ENCODE measurements at regions not wholly inside any gene's neighbourhood (a gene's known extent, or its start where the extent isn't known, plus 50 kb on each side); places are given as distances from the start of the nearest gene placed in this dataset.

GRCh38 chr4:123317211-123317610 is 79.4 kb upstream of the SPRY1 start:
- Histone ChIP-seq H3K27ac (ENCODE audit: low read depth in 2 of 2, low read length in 1 of 2) (no peak overlapping the region), H3K4me3 (ENCODE audit: low read depth in 1 of 2, low read length in 2 of 2) (no peak overlapping the region), H3K27me3 (ENCODE audit: control insufficient read depth in 1 of 2, insufficient read depth in 2 of 2, low read length in 2 of 2) (no peaks in the 10 kb centered on the region), H3K4me1 (ENCODE audit: control insufficient read depth in 2 of 2, insufficient read depth in 2 of 2, low read length in 1 of 2) (no peaks in the 10 kb centered on the region), H3K36me3 (ENCODE audit: control insufficient read depth in 2 of 2, insufficient read depth in 2 of 2, low read length in 1 of 2) (no peaks in the 10 kb centered on the region), H3K9me3 (ENCODE audit: control insufficient read depth in 2 of 2, insufficient read depth in 1 of 2, low read depth in 1 of 2, low read length in 1 of 2) (no peaks in the 10 kb centered on the region)
- WGBS, 2 donors = 76 to 84% methylated on average over 2 of the region's 2 CpGs

GRCh38 chr4:123319639-123320038 is 77.0 kb upstream of the SPRY1 start:
- no peaks in the 10 kb centered on the region for H3K9me3 ChIP-seq (ENCODE audit: control insufficient read depth in 2 of 2, insufficient read depth in 1 of 2, low read depth in 1 of 2, low read length in 1 of 2)
- no peak overlapping the region for H3K4me3 ChIP-seq (ENCODE audit: low read depth in 1 of 2, low read length in 2 of 2)
- no peaks in the 10 kb centered on the region for H3K36me3 ChIP-seq (ENCODE audit: control insufficient read depth in 2 of 2, insufficient read depth in 2 of 2, low read length in 1 of 2)
- no peak overlapping the region for H3K27ac ChIP-seq (ENCODE audit: low read depth in 2 of 2, low read length in 1 of 2)
- no peaks in the 10 kb centered on the region for H3K27me3 ChIP-seq (ENCODE audit: control insufficient read depth in 1 of 2, insufficient read depth in 2 of 2, low read length in 2 of 2)
- WGBS, 2 donors = 83 to 88% methylated on average over 2 of the region's 2 CpGs
- no peaks in the 10 kb centered on the region for H3K4me1 ChIP-seq (ENCODE audit: control insufficient read depth in 2 of 2, insufficient read depth in 2 of 2, low read length in 1 of 2)

- Histone ChIP-seq H3K27ac (ENCODE audit: low read depth in 2 of 2, low read length in 1 of 2) (no peak overlapping the region), H3K4me1 (ENCODE audit: control insufficient read depth in 2 of 2, insufficient read depth in 2 of 2, low read length in 1 of 2) (no peaks in the 10 kb centered on the region), H3K4me3 (ENCODE audit: low read depth in 1 of 2, low read length in 2 of 2) (no peak overlapping the region), H3K27me3 (ENCODE audit: control insufficient read depth in 1 of 2, insufficient read depth in 2 of 2, low read length in 2 of 2) (no peaks in the 10 kb centered on the region), H3K9me3 (ENCODE audit: control insufficient read depth in 2 of 2, insufficient read depth in 1 of 2, low read depth in 1 of 2, low read length in 1 of 2) (no peaks in the 10 kb centered on the region), H3K36me3 (ENCODE audit: control insufficient read depth in 2 of 2, insufficient read depth in 2 of 2, low read length in 1 of 2) (no peaks in the 10 kb centered on the region)
- 95 to 98% methylated on average over 2 of the region's 2 CpGs for WGBS, 2 donors
Measured at GRCh38 chr4:123323998-123324397, 72.6 kb upstream of the SPRY1 start.

GRCh38 chr4:123325241-123325681 is 71.3 kb upstream of the SPRY1 start:
- WGBS, 2 donors = 76 to 78% methylated on average over 3 of the region's 3 CpGs
- H3K4me1 ChIP-seq (ENCODE audit: control insufficient read depth in 2 of 2, insufficient read depth in 2 of 2, low read length in 1 of 2) = no peaks in the 10 kb centered on the region
- H3K27ac ChIP-seq (ENCODE audit: low read depth in 2 of 2, low read length in 1 of 2) = no peak overlapping the region
- no peaks in the 10 kb centered on the region for H3K9me3 ChIP-seq (ENCODE audit: control insufficient read depth in 2 of 2, insufficient read depth in 1 of 2, low read depth in 1 of 2, low read length in 1 of 2)
- no peak overlapping the region for H3K4me3 ChIP-seq (ENCODE audit: low read depth in 1 of 2, low read length in 2 of 2)
- no peaks in the 10 kb centered on the region for H3K36me3 ChIP-seq (ENCODE audit: control insufficient read depth in 2 of 2, insufficient read depth in 2 of 2, low read length in 1 of 2)
- H3K27me3 ChIP-seq (ENCODE audit: control insufficient read depth in 1 of 2, insufficient read depth in 2 of 2, low read length in 2 of 2) = no peaks in the 10 kb centered on the region

- no peak overlapping the region for H3K27ac ChIP-seq (ENCODE audit: low read depth in 2 of 2, low read length in 1 of 2)
- H3K4me3 ChIP-seq (ENCODE audit: low read depth in 1 of 2, low read length in 2 of 2) = no peak overlapping the region
- WGBS, 2 donors = 77 to 86% methylated on average over 4 of the region's 4 CpGs
- no peaks in the 10 kb centered on the region for H3K27me3 ChIP-seq (ENCODE audit: control insufficient read depth in 1 of 2, insufficient read depth in 2 of 2, low read length in 2 of 2)
- H3K36me3 ChIP-seq (ENCODE audit: control insufficient read depth in 2 of 2, insufficient read depth in 2 of 2, low read length in 1 of 2) = no peaks in the 10 kb centered on the region
- H3K9me3 ChIP-seq (ENCODE audit: control insufficient read depth in 2 of 2, insufficient read depth in 1 of 2, low read depth in 1 of 2, low read length in 1 of 2) = no peaks in the 10 kb centered on the region
- no peaks in the 10 kb centered on the region for H3K4me1 ChIP-seq (ENCODE audit: control insufficient read depth in 2 of 2, insufficient read depth in 2 of 2, low read length in 1 of 2)
Measured at GRCh38 chr4:123327346-123327745, 69.2 kb upstream of the SPRY1 start.

GRCh38 chr4:123327846-123328429 is 68.7 kb upstream of the SPRY1 start:
- Histone ChIP-seq H3K4me3 (ENCODE audit: low read depth in 1 of 2, low read length in 2 of 2) (no peak overlapping the region), H3K9me3 (ENCODE audit: control insufficient read depth in 2 of 2, insufficient read depth in 1 of 2, low read depth in 1 of 2, low read length in 1 of 2) (no peaks in the 10 kb centered on the region), H3K27me3 (ENCODE audit: control insufficient read depth in 1 of 2, insufficient read depth in 2 of 2, low read length in 2 of 2) (no peaks in the 10 kb centered on the region), H3K36me3 (ENCODE audit: control insufficient read depth in 2 of 2, insufficient read depth in 2 of 2, low read length in 1 of 2) (no peaks in the 10 kb centered on the region), H3K27ac (ENCODE audit: low read depth in 2 of 2, low read length in 1 of 2) (no peak overlapping the region), H3K4me1 (ENCODE audit: control insufficient read depth in 2 of 2, insufficient read depth in 2 of 2, low read length in 1 of 2) (no peaks in the 10 kb centered on the region)
- 53 to 80% methylated on average over 3 of the region's 3 CpGs for WGBS, 2 donors

GRCh38 chr4:123338715-123339114 is 57.9 kb upstream of the SPRY1 start:
- H3K4me3 ChIP-seq (ENCODE audit: low read depth in 1 of 2, low read length in 2 of 2) = no peak overlapping the region
- H3K27ac ChIP-seq (ENCODE audit: low read depth in 2 of 2, low read length in 1 of 2) = peak overlapping the region in 1 of 2 donors; percentile 22
- H3K36me3 ChIP-seq (ENCODE audit: control insufficient read depth in 2 of 2, insufficient read depth in 2 of 2, low read length in 1 of 2) = no peaks in the 10 kb centered on the region
- H3K9me3 ChIP-seq (ENCODE audit: control insufficient read depth in 2 of 2, insufficient read depth in 1 of 2, low read depth in 1 of 2, low read length in 1 of 2) = no peaks in the 10 kb centered on the region
- WGBS, 2 donors = 73 to 74% methylated on average over 7 of the region's 7 CpGs
- H3K27me3 ChIP-seq (ENCODE audit: control insufficient read depth in 1 of 2, insufficient read depth in 2 of 2, low read length in 2 of 2) = no peaks in the 10 kb centered on the region
- H3K4me1 ChIP-seq (ENCODE audit: control insufficient read depth in 2 of 2, insufficient read depth in 2 of 2, low read length in 1 of 2) = no peaks in the 10 kb centered on the region

GRCh38 chr4:123339507-123340380 is 56.9 kb upstream of the SPRY1 start:
- 87 to 89% methylated on average over 5 of the region's 5 CpGs for WGBS, 2 donors
- Histone ChIP-seq H3K9me3 (ENCODE audit: control insufficient read depth in 2 of 2, insufficient read depth in 1 of 2, low read depth in 1 of 2, low read length in 1 of 2) (no peaks in the 10 kb centered on the region), H3K27me3 (ENCODE audit: control insufficient read depth in 1 of 2, insufficient read depth in 2 of 2, low read length in 2 of 2) (no peaks in the 10 kb centered on the region), H3K27ac (ENCODE audit: low read depth in 2 of 2, low read length in 1 of 2) (peak overlapping the region; percentile 71 to 89), H3K4me1 (ENCODE audit: control insufficient read depth in 2 of 2, insufficient read depth in 2 of 2, low read length in 1 of 2) (no peaks in the 10 kb centered on the region), H3K36me3 (ENCODE audit: control insufficient read depth in 2 of 2, insufficient read depth in 2 of 2, low read length in 1 of 2) (no peaks in the 10 kb centered on the region), H3K4me3 (ENCODE audit: low read depth in 1 of 2, low read length in 2 of 2) (no peak overlapping the region)

GRCh38 chr4:123340381-123340701 is 56.3 kb upstream of the SPRY1 start:
- no peak overlapping the region for H3K4me3 ChIP-seq (ENCODE audit: low read depth in 1 of 2, low read length in 2 of 2)
- H3K36me3 ChIP-seq (ENCODE audit: control insufficient read depth in 2 of 2, insufficient read depth in 2 of 2, low read length in 1 of 2) = no peaks in the 10 kb centered on the region
- WGBS, 2 donors = 51 to 63% methylated on average over 7 of the region's 7 CpGs
- H3K27me3 ChIP-seq (ENCODE audit: control insufficient read depth in 1 of 2, insufficient read depth in 2 of 2, low read length in 2 of 2) = no peaks in the 10 kb centered on the region
- peak overlapping the region; percentile 76 to 92 for H3K27ac ChIP-seq (ENCODE audit: low read depth in 2 of 2, low read length in 1 of 2)
- no peaks in the 10 kb centered on the region for H3K4me1 ChIP-seq (ENCODE audit: control insufficient read depth in 2 of 2, insufficient read depth in 2 of 2, low read length in 1 of 2)
- H3K9me3 ChIP-seq (ENCODE audit: control insufficient read depth in 2 of 2, insufficient read depth in 1 of 2, low read depth in 1 of 2, low read length in 1 of 2) = no peaks in the 10 kb centered on the region

- Histone ChIP-seq H3K9me3 (ENCODE audit: control insufficient read depth in 2 of 2, insufficient read depth in 1 of 2, low read depth in 1 of 2, low read length in 1 of 2) (no peaks in the 10 kb centered on the region), H3K4me3 (ENCODE audit: low read depth in 1 of 2, low read length in 2 of 2) (no peak overlapping the region), H3K27ac (ENCODE audit: low read depth in 2 of 2, low read length in 1 of 2) (no peak overlapping the region), H3K4me1 (ENCODE audit: control insufficient read depth in 2 of 2, insufficient read depth in 2 of 2, low read length in 1 of 2) (no peaks in the 10 kb centered on the region), H3K27me3 (ENCODE audit: control insufficient read depth in 1 of 2, insufficient read depth in 2 of 2, low read length in 2 of 2) (no peaks in the 10 kb centered on the region), H3K36me3 (ENCODE audit: control insufficient read depth in 2 of 2, insufficient read depth in 2 of 2, low read length in 1 of 2) (no peaks in the 10 kb centered on the region)
- 89 to 91% methylated on average over 2 of the region's 2 CpGs for WGBS, 2 donors
Measured at GRCh38 chr4:123342498-123342897, 54.1 kb upstream of the SPRY1 start.
